SK-N-SH (cell line): ENCODE measurements at regions not wholly inside any gene's neighbourhood (a gene's known extent, or its start where the extent isn't known, plus 50 kb on each side); places are given as distances from the start of the nearest gene placed in this dataset.

Experiments
- CTCF ChIA-PET: fragments of 300-600, 350-600 bp; formaldehyde crosslinking; extraction: SDS; loops from one replicate; lab custom pipeline; 2021; lab: Yijun Ruan, JAX
- POLR2A ChIA-PET: fragments of 350-600 bp; sonication (Branson Sonifier 250); formaldehyde crosslinking; extraction: SDS; loops from one replicate; lab custom pipeline; 2020; ENCODE audit warnings: antibody characterized with exemption, inconsistent platforms; lab: Yijun Ruan, JAX
- DNase-seq: peaks from one replicate; pipeline ENCODE4 v3.0.0; 2012
- H2AFZ ChIP-seq: fragments of 200-600 bp; sonication (generic); 2 replicates; pipeline ENCODE4 v1.8.1; 2016; ENCODE audit warnings: antibody characterized with exemption, mild to moderate bottlenecking, low read depth
- H3F3A ChIP-seq: fragments of 200-600 bp; sonication (generic); replicated peaks from 2 replicates; pipeline ENCODE3; 2016; ENCODE audit warnings: antibody characterized with exemption, mild to moderate bottlenecking; ENCODE audit not compliant: insufficient read depth
- H3K27ac ChIP-seq, 2 experiments: fragments of 200-500 bp in 1 of 2; fragments of 200-600 bp in 1 of 2; sonication (Bioruptor generic) in 1 of 2; sonication (generic), shearing (Covaris generic) in 1 of 2; 2 replicates each; pipeline versions ENCODE4 v1.5.1 to v1.6.1; 2014 to 2016; ENCODE audit warnings: low read depth in 2 of 2, inconsistent platforms in 1 of 2, low read length in 1 of 2, mild to moderate bottlenecking in 1 of 2, mixed read lengths in 1 of 2
- H3K27me3 ChIP-seq: fragments of 200-600 bp; sonication (generic), shearing (Covaris generic); 2 replicates; pipeline ENCODE4 v1.6.1; 2016; ENCODE audit warnings: mixed run types; ENCODE audit not compliant: insufficient read depth
- H3K36me3 ChIP-seq, 2 experiments: fragments of 200-500 bp in 1 of 2; fragments of 200-600 bp in 1 of 2; sonication (Bioruptor generic) in 1 of 2; sonication (generic) in 1 of 2; replicated peaks in 1 of 2; 2 replicates each; pipeline versions ENCODE3 to v1.5.1; 2014 to 2016; ENCODE audit warnings: low read length in 1 of 2, mild to moderate bottlenecking in 1 of 2; ENCODE audit not compliant: insufficient read depth in 2 of 2, control insufficient read depth in 1 of 2
- H3K4me1 ChIP-seq, 2 experiments: fragments of 200-500 bp in 1 of 2; fragments of 200-600 bp in 1 of 2; sonication (Bioruptor generic) in 1 of 2; sonication (generic), shearing (Covaris generic) in 1 of 2; 2 replicates each; pipeline versions ENCODE4 v1.5.1 to v1.6.1; 2014 to 2016; ENCODE audit warnings: low read depth in 1 of 2, low read length in 1 of 2, mixed run types in 1 of 2; ENCODE audit not compliant: insufficient read depth in 2 of 2, control insufficient read depth in 1 of 2
- H3K4me2 ChIP-seq: fragments of 200-600 bp; sonication (generic), shearing (Covaris generic); 2 replicates; pipeline ENCODE4 v1.6.1; 2017; ENCODE audit warnings: mixed run types
- H3K4me3 ChIP-seq, 2 experiments: fragments of 200-500 bp in 1 of 2; fragments of 200-600 bp in 1 of 2; sonication (Bioruptor generic) in 1 of 2; sonication (generic), shearing (Covaris generic) in 1 of 2; 2 replicates each; pipeline versions ENCODE4 v1.5.1 to v1.8.1; 2014 to 2016; ENCODE audit warnings: low read depth in 2 of 2, inconsistent platforms in 1 of 2, low read length in 1 of 2, mild to moderate bottlenecking in 1 of 2, mixed read lengths in 1 of 2, moderate library complexity in 1 of 2
- H3K79me2 ChIP-seq: fragments of 200-600 bp; sonication (generic); 2 replicates; pipeline ENCODE4 v1.8.1; 2017; ENCODE audit warnings: mild to moderate bottlenecking; ENCODE audit not compliant: insufficient read depth
- H3K9ac ChIP-seq: fragments of 200-600 bp; sonication (generic); 2 replicates; pipeline ENCODE4 v1.6.1; 2017; ENCODE audit warnings: mixed run types
- H3K9me2 ChIP-seq: fragments of 200-600 bp; sonication (generic); 2 replicates; pipeline ENCODE4 v1.6.1; 2017; ENCODE audit warnings: mixed run types
- H3K9me3 ChIP-seq: fragments of 200-600 bp; sonication (generic); 2 replicates; pipeline ENCODE4 v1.6.1; 2017; ENCODE audit warnings: mixed run types, mild to moderate bottlenecking, moderate library complexity
- H4K20me1 ChIP-seq: fragments of 200-600 bp; sonication (generic); 2 replicates; pipeline ENCODE4 v1.6.1; 2017; ENCODE audit warnings: mild to moderate bottlenecking, mixed run types; ENCODE audit not compliant: insufficient read depth
- ELF1 ChIP-seq: IDR thresholded peaks from 2 replicates; pipeline ENCODE4 v1.4.0; 2012
- IRF3 ChIP-seq: fragments of 150-350 bp; IDR thresholded peaks from 2 replicates; pipeline ENCODE4 v1.6.1; 2016; ENCODE audit warnings: mild to moderate bottlenecking, low read depth, low read length
- MXI1 ChIP-seq: IDR thresholded peaks from 2 replicates; pipeline ENCODE4 v1.6.1; 2012; ENCODE audit warnings: mild to moderate bottlenecking, low read depth, low read length, improper control_type of control experiment
- NFIC ChIP-seq: IDR thresholded peaks from 2 replicates; pipeline ENCODE4 v1.4.0; 2012; ENCODE audit warnings: borderline replicate concordance
- POLR2AphosphoS5 ChIP-seq: IDR thresholded peaks from 2 replicates; pipeline ENCODE4 v1.6.1; 2012; ENCODE audit warnings: low read depth, low read length
- RAD21 ChIP-seq: IDR thresholded peaks from 2 replicates; pipeline ENCODE4 v1.6.1; 2012; ENCODE audit warnings: mild to moderate bottlenecking, low read length
- REST ChIP-seq: IDR thresholded peaks from 2 replicates; pipeline ENCODE4 v1.6.1; 2012; ENCODE audit warnings: mild to moderate bottlenecking, low read depth, low read length, moderate library complexity
- RFX5 ChIP-seq: IDR thresholded peaks from 2 replicates; pipeline ENCODE4 v1.6.1; 2012; ENCODE audit warnings: mild to moderate bottlenecking, improper control_type of control experiment, low read length
- SMC3 ChIP-seq: IDR thresholded peaks from 2 replicates; pipeline ENCODE4 v1.6.1; 2012; ENCODE audit warnings: low read depth, low read length, improper control_type of control experiment
- TAF1 ChIP-seq: IDR thresholded peaks from 2 replicates; pipeline ENCODE4 v1.6.1; 2012; ENCODE audit warnings: low read depth, mild to moderate bottlenecking, low read length, moderate library complexity, borderline replicate concordance
- whole genome bisulfite sequencing: methylation state at CpG from one replicate; pipeline ENCODE4 v1.1.6; 2017; ENCODE audit warnings: low lambda C conversion rate; 5-methylcytosine and 5-hydroxymethylcytosine counted together
- TF ChIP-seq, protein P1 (sequence below): IDR thresholded peaks from 2 replicates; pipeline ENCODE4 v1.4.0; 2012; ENCODE audit warnings: low read depth, borderline replicate concordance
- TF ChIP-seq, protein P2 (sequence below): fragments of 200-600 bp; sonication (generic); IDR thresholded peaks from 2 replicates; pipeline ENCODE4 v1.6.1; 2017; ENCODE audit warnings: antibody characterized with exemption, mild to moderate bottlenecking, moderate library complexity

GRCh38 chr9:38342532-38342931 lies 50.0 kb upstream of the ALDH1B1 start:
- H4K20me1 ChIP-seq: no peaks in the 10 kb centered on the region

DNA sequence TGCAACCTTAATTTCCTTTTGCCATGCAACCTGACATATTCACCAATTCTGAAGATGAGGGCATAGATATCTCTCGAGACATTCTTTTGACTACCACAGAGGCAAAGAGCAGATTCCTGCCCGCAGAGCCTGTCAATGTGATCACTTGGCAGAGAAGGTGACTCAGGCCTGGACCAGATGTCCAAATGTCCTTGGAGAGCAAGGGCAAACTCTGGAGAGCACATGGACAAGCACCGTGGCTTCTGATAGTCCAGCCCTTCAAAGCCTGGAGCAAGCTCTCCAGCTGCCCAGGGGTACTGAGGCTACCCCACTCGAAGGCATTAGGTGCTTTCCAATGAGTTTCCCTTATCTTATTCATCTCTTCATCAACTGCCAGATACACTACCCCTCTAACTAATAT lies 50.4 kb upstream of the ALDH1B1 start:
- no peaks in the 10 kb centered on the region for H3K9me3 ChIP-seq
- H2AFZ ChIP-seq: no peak overlapping the region
- H3K79me2 ChIP-seq: no peaks in the 10 kb centered on the region
- ChIA-PET POLR2A (no interaction called here), CTCF (interaction anchor here (0.7 to 1.3 kb wide), 4 partner anchors 10 to 1384 kb away, joined by 3 to 4 read pairs (median 4); no protein-coding TSS in a partner anchor)
- no peak for TF ChIP-seq TAF1
- no peak for TF ChIP-seq SMC3
- TF ChIP-seq, protein P1, sequence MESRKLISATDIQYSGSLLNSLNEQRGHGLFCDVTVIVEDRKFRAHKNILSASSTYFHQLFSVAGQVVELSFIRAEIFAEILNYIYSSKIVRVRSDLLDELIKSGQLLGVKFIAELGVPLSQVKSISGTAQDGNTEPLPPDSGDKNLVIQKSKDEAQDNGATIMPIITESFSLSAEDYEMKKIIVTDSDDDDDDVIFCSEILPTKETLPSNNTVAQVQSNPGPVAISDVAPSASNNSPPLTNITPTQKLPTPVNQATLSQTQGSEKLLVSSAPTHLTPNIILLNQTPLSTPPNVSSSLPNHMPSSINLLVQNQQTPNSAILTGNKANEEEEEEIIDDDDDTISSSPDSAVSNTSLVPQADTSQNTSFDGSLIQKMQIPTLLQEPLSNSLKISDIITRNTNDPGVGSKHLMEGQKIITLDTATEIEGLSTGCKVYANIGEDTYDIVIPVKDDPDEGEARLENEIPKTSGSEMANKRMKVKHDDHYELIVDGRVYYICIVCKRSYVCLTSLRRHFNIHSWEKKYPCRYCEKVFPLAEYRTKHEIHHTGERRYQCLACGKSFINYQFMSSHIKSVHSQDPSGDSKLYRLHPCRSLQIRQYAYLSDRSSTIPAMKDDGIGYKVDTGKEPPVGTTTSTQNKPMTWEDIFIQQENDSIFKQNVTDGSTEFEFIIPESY: no peak
- no peak for TF ChIP-seq POLR2AphosphoS5
- no peak for TF ChIP-seq RAD21
- TF ChIP-seq, protein P2, sequence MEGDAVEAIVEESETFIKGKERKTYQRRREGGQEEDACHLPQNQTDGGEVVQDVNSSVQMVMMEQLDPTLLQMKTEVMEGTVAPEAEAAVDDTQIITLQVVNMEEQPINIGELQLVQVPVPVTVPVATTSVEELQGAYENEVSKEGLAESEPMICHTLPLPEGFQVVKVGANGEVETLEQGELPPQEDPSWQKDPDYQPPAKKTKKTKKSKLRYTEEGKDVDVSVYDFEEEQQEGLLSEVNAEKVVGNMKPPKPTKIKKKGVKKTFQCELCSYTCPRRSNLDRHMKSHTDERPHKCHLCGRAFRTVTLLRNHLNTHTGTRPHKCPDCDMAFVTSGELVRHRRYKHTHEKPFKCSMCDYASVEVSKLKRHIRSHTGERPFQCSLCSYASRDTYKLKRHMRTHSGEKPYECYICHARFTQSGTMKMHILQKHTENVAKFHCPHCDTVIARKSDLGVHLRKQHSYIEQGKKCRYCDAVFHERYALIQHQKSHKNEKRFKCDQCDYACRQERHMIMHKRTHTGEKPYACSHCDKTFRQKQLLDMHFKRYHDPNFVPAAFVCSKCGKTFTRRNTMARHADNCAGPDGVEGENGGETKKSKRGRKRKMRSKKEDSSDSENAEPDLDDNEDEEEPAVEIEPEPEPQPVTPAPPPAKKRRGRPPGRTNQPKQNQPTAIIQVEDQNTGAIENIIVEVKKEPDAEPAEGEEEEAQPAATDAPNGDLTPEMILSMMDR: no peak
- no peaks in the 10 kb centered on the region for H3K36me3 ChIP-seq
- H3F3A ChIP-seq: no peaks in the 10 kb centered on the region
- H3K4me3 ChIP-seq: no peak overlapping the region
- no peak overlapping the region for H3K27ac ChIP-seq
- no peaks in the 10 kb centered on the region for H3K27me3 ChIP-seq
- no peak overlapping the region for H3K4me2 ChIP-seq
- H3K4me1 ChIP-seq: peaks cover 0 to 41% of the 10 kb centered on the region in 2 experiments; a peak in 1 of 4 replicates
- DNase-seq: no peak
- whole genome bisulfite sequencing: 60% methylated on average over 4 of the region's 4 CpGs
- H3K9me2 ChIP-seq: no peaks in the 10 kb centered on the region
- H3K9ac ChIP-seq: no peak overlapping the region
- no peaks in the 10 kb centered on the region for H4K20me1 ChIP-seq

More at GRCh38 chr9:38342532-38342931, 50.0 kb upstream of the ALDH1B1 start:
- CTCF ChIA-PET: interaction anchor here (0.7 to 1.5 kb wide), 6 partner anchors 10 to 1385 kb away, joined by 3 to 7 read pairs (median 4); no protein-coding TSS in a partner anchor
- Histone ChIP-seq H3K9ac (no peak overlapping the region), H2AFZ (no peak overlapping the region), H3K4me3 (no peak overlapping the region), H3K4me1 (peaks cover 0 to 41% of the 10 kb centered on the region in 2 experiments; a peak in 1 of 4 replicates), H3K27ac (no peak overlapping the region), H3K9me3 (no peaks in the 10 kb centered on the region), H3K79me2 (no peaks in the 10 kb centered on the region), H3K4me2 (no peak overlapping the region), H3F3A (no peaks in the 10 kb centered on the region), H3K27me3 (no peaks in the 10 kb centered on the region; the same call in 1 of the 2 replicates), H3K9me2 (no peaks in the 10 kb centered on the region), H3K36me3 (no peaks in the 10 kb centered on the region)
- POLR2A ChIA-PET: no interaction called here
- DNase-seq: no peak
- TF ChIP-seq IRF3 (no peak), NFIC (no peak), REST (no peak), RFX5 (no peak), ELF1 (no peak), MXI1 (no peak)
- WGBS: 41% methylated on average over 3 of the region's 3 CpGs
